Common myeloid progenitor, CD34-positive (primary cell): ENCODE measurements at regions not wholly inside any gene's neighbourhood (a gene's known extent, or its start where the extent isn't known, plus 50 kb on each side); places are given as distances from the start of the nearest gene placed in this dataset.
"Not testable (repeated sequence)": the region's sequence is repeated elsewhere in the genome, so short reads cannot be mapped to it uniquely, and the experiment has no call there.

Source experiments
- CTCF ChIA-PET: fragments of 350-600 bp; sonication (Branson Sonifier 250); formaldehyde crosslinking; loops from one replicate; lab custom pipeline; 2021; ENCODE audit warnings: antibody characterized with exemption; lab: Charles Lee
- POLR2A ChIA-PET: fragments of 350-600 bp; sonication (Branson Sonifier 250); formaldehyde crosslinking; loops from one replicate; lab custom pipeline; 2021; ENCODE audit warnings: antibody characterized with exemption; lab: Charles Lee
- DNase-seq, 3 donors: peaks; one replicate each; pipeline versions ENCODE4 v3.0.0 to v3.0.0-alpha.2; 2013
- H3K27ac ChIP-seq, 2 experiments: 1 replicate in 1 of 2; 2 replicates in 1 of 2; pipeline ENCODE4 v1.7.0; 2013; ENCODE audit warnings: inconsistent platforms in 2 of 2, low read length in 2 of 2, mild to moderate bottlenecking in 2 of 2, low read depth in 1 of 2, moderate library complexity in 1 of 2; ENCODE audit not compliant: severe bottlenecking in 2 of 2, insufficient read depth in 1 of 2, poor library complexity in 1 of 2
- H3K27me3 ChIP-seq, 5 experiments: replicated peaks in 2 of 5; 1 replicate in 3 of 5; 2 replicates in 2 of 5; pipeline versions ENCODE4 v1.6.1 to v1.7.0; 2013; ENCODE audit warnings: low read length in 4 of 5, mild to moderate bottlenecking in 2 of 5, moderate library complexity in 2 of 5, inconsistent platforms in 1 of 5; ENCODE audit not compliant: insufficient read depth in 5 of 5, control insufficient read depth in 4 of 5
- H3K36me3 ChIP-seq, 4 experiments: 1 replicate in 2 of 4; 2 replicates in 2 of 4; pipeline versions ENCODE4 v1.6.1 to v1.7.0; 2013; ENCODE audit warnings: low read length in 3 of 4, control low read depth in 1 of 4, mild to moderate bottlenecking in 1 of 4; ENCODE audit not compliant: control insufficient read depth in 4 of 4, insufficient read depth in 4 of 4
- H3K4me1 ChIP-seq, 4 experiments: 1 replicate in 3 of 4; 2 replicates in 1 of 4; pipeline versions ENCODE4 v1.6.1 to v1.7.1; 2013; ENCODE audit warnings: low read length in 3 of 4, mild to moderate bottlenecking in 3 of 4, control low read depth in 1 of 4, inconsistent platforms in 1 of 4, moderate library complexity in 1 of 4; ENCODE audit not compliant: control insufficient read depth in 4 of 4, insufficient read depth in 4 of 4; ENCODE audit errors: control extremely low read depth in 1 of 4
- H3K4me3 ChIP-seq, 7 experiments: 1 replicate in 4 of 7; 2 replicates in 3 of 7; pipeline versions ENCODE4 v1.5.1 to v1.7.0; 2013; ENCODE audit warnings: mild to moderate bottlenecking in 7 of 7, low read length in 6 of 7, moderate library complexity in 6 of 7, inconsistent platforms in 2 of 7, low read depth in 2 of 7, control low read depth in 1 of 7; ENCODE audit not compliant: insufficient read depth in 4 of 7, control insufficient read depth in 1 of 7; ENCODE audit errors: extremely low read depth in 1 of 7
- H3K9me3 ChIP-seq, 5 experiments: 1 replicate in 4 of 5; 2 replicates in 1 of 5; pipeline versions ENCODE4 v1.6.1 to v1.7.1; 2013; ENCODE audit warnings: low read length in 4 of 5, mild to moderate bottlenecking in 2 of 5, inconsistent platforms in 1 of 5, low read depth in 1 of 5, moderate library complexity in 1 of 5; ENCODE audit not compliant: control insufficient read depth in 4 of 5, insufficient read depth in 2 of 5; ENCODE audit errors: control extremely low read depth in 1 of 5
- WGBS: methylation state at CpG from one replicate; pipeline ENCODE4 v1.1.5; 2013; ENCODE audit not compliant: insufficient coverage; 5-methylcytosine and 5-hydroxymethylcytosine counted together

- CTCF ChIA-PET: no interaction called here
- Histone ChIP-seq H3K27me3 (no peaks in the 10 kb centered on the region), H3K27ac (no peak overlapping the region), H3K36me3 (no peaks in the 10 kb centered on the region), H3K4me3 (no peak overlapping the region), H3K4me1 (no peaks in the 10 kb centered on the region), H3K9me3 (no peaks in the 10 kb centered on the region)
- no peak for DNase-seq
- POLR2A ChIA-PET: no interaction called here
- WGBS: no CpG with 5 or more reads among the region's 1 CpG
Observed at GRCh38 chr5:24245821-24246220, 399.0 kb downstream of the CDH10 start.

GRCh38 chr5:24264547-24264946 is 380.2 kb downstream of the CDH10 start:
- H3K4me1 ChIP-seq: no peaks in the 10 kb centered on the region
- H3K27me3 ChIP-seq: no peaks in the 10 kb centered on the region
- ChIA-PET POLR2A (no interaction called here), CTCF (no interaction called here)
- no peaks in the 10 kb centered on the region for H3K36me3 ChIP-seq
- DNase-seq: no peak
- no peak overlapping the region for H3K4me3 ChIP-seq
- H3K27ac ChIP-seq: no peak overlapping the region
- WGBS: 93% methylated on average over 4 of the region's 5 CpGs
- H3K9me3 ChIP-seq: no peaks in the 10 kb centered on the region

GRCh38 chr5:24265306-24265705 is 379.5 kb downstream of the CDH10 start:
- CTCF ChIA-PET: no interaction called here
- H3K27ac ChIP-seq: no peak overlapping the region
- POLR2A ChIA-PET: no interaction called here
- H3K9me3 ChIP-seq: no peaks in the 10 kb centered on the region
- H3K4me3 ChIP-seq: no peak overlapping the region
- no peaks in the 10 kb centered on the region for H3K36me3 ChIP-seq
- no peaks in the 10 kb centered on the region for H3K27me3 ChIP-seq
- DNase-seq: no peak
- WGBS: no CpG with 5 or more reads among the region's 4 CpGs
- H3K4me1 ChIP-seq: no peaks in the 10 kb centered on the region

DNA sequence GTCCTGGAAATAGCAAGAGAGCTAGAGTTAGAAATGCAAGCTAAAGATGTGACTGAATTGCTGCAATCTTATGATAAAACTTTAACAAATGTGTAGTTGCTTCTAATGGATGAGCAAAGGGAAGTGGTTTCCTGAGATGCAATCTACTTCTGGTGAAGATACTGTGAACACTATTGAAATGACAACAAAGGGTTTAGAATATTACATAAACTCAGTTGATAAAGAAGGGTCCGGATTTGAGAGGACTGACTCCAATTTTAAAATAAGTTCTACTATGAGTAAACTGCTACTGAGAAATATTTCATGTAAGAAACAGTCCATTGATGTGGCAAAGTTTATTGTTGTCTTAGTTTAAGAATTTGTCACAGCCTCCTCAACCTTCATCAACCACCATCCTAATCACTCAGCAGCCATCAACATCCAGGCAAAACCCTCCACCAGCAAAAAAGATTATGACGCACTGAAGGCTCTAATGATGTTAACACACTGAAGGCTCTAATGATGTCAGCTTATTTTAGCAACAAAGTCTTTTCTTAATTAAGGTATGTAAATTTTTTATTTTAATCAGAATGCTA is 376.2 kb downstream of the CDH10 start:
- POLR2A ChIA-PET: no interaction called here
- no peak for DNase-seq
- H3K4me1 ChIP-seq: no peaks in the 10 kb centered on the region
- WGBS: no CpG with 5 or more reads among the region's 2 CpGs
- H3K9me3 ChIP-seq: no peaks in the 10 kb centered on the region
- CTCF ChIA-PET: no interaction called here
- H3K27ac ChIP-seq: no peak overlapping the region
- H3K36me3 ChIP-seq: no peaks in the 10 kb centered on the region
- H3K4me3 ChIP-seq: no peak overlapping the region
- no peaks in the 10 kb centered on the region for H3K27me3 ChIP-seq

GRCh38 chr5:24271702-24272118 is 373.1 kb downstream of the CDH10 start:
- DNase-seq, CTCF ChIA-PET: not testable (repeated sequence)

GRCh38 chr5:24272741-24273140 is 372.0 kb downstream of the CDH10 start:
- H3K4me1 ChIP-seq: no peaks in the 10 kb centered on the region
- H3K4me3 ChIP-seq: no peak overlapping the region
- no peaks in the 10 kb centered on the region for H3K36me3 ChIP-seq
- no peaks in the 10 kb centered on the region for H3K27me3 ChIP-seq
- ChIA-PET CTCF (interaction anchor here (0.7 kb wide), 1 partner anchor 67 kb away, joined by 3 read pairs; no protein-coding TSS in a partner anchor), POLR2A (no interaction called here)
- H3K27ac ChIP-seq: no peak overlapping the region
- WGBS: 94% methylated on average over 5 of the region's 7 CpGs
- no peak for DNase-seq
- no peaks in the 10 kb centered on the region for H3K9me3 ChIP-seq

More at GRCh38 chr5:24271702-24272118, 373.1 kb downstream of the CDH10 start:
- H3K4me3 ChIP-seq, H3K36me3 ChIP-seq, POLR2A ChIA-PET, H3K9me3 ChIP-seq, H3K27ac ChIP-seq, H3K4me1 ChIP-seq, H3K27me3 ChIP-seq: not testable (repeated sequence)
- WGBS: 97% methylated on average over 5 of the region's 5 CpGs

DNA sequence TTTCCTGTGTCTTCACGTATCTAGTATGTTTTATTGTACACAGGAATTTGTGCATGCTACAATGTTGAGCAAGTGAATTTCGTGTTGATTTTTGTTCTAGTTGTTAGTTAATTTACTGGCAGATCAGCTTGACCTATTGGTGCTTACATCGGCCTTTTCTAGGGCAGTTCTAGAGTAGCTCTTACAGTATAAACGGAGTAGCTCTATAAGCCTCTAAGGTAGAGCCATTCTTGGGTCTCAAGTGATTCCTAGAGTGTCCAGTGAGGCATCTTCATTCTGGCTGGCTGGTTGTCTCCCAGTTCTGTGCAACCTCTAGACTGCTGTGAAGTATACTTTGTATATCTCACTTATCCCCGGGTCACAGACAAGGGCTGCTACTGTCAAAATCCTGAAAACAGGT is 364.6 kb downstream of the CDH10 start:
- no peak for DNase-seq
- no peaks in the 10 kb centered on the region for H3K9me3 ChIP-seq
- WGBS: 80% methylated on average over 4 of the region's 5 CpGs
- H3K36me3 ChIP-seq: no peaks in the 10 kb centered on the region
- ChIA-PET POLR2A (no interaction called here), CTCF (no interaction called here)
- no peak overlapping the region for H3K4me3 ChIP-seq
- no peaks in the 10 kb centered on the region for H3K4me1 ChIP-seq
- H3K27ac ChIP-seq: no peak overlapping the region
- no peaks in the 10 kb centered on the region for H3K27me3 ChIP-seq
